HPDE6-E6E7 (cell line): ENCODE measurements at regions not wholly inside any gene's neighbourhood (a gene's known extent, or its start where the extent isn't known, plus 50 kb on each side); places are given as distances from the start of the nearest gene placed in this dataset.

Experiments
- DNase-seq: peaks from one replicate; pipeline ENCODE4 v3.0.0; 2011; ENCODE audit warnings: missing footprints; ENCODE audit errors: extremely low spot score

GRCh38 chr14:32003585-32003984 lies 73.5 kb upstream of the ARHGAP5 start:
- no peak for DNase-seq

DNA sequence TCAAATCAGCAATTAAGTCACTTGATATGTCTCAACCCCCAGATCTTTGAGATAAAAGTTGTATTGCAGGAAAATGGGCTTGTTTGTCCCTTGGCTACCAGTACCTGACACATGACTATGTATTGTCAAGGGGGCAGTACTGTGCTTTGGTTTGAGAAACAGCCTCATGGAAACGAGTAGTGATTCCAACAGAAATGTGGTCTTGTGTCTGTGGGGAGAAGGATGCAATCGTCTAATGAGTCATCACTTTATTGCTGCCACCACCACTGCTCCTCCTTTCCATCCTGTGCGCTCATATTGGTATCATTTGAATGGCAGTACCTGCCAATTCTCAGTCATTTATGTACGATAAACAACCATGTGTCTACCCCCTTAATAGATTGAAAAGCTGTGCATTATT lies 72.8 kb upstream of the ARHGAP5 start:
- DNase-seq: no peak

DNA sequence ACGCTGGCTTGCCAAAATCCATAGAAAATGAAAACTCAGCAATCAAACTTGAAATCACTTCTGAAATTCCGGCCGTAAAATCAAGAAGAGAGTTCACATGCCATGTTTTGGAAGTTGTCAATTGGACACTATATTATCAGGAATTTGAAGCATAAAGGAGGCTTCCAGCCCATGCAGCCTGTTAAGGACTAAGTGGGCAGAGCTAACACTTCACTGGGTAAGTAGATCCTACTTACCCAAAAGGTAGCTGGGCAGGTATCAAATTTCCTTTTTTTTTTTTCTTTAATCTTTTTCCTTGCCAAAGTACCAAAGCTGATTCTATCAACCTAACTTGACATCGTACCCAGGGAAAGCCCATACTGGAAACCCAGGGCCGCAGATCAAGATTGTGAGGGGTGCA lies 71.5 kb upstream of the ARHGAP5 start:
- no peak for DNase-seq

GRCh38 chr14:32006263-32007110 lies 70.6 kb upstream of the ARHGAP5 start:
- no peak for DNase-seq

DNA sequence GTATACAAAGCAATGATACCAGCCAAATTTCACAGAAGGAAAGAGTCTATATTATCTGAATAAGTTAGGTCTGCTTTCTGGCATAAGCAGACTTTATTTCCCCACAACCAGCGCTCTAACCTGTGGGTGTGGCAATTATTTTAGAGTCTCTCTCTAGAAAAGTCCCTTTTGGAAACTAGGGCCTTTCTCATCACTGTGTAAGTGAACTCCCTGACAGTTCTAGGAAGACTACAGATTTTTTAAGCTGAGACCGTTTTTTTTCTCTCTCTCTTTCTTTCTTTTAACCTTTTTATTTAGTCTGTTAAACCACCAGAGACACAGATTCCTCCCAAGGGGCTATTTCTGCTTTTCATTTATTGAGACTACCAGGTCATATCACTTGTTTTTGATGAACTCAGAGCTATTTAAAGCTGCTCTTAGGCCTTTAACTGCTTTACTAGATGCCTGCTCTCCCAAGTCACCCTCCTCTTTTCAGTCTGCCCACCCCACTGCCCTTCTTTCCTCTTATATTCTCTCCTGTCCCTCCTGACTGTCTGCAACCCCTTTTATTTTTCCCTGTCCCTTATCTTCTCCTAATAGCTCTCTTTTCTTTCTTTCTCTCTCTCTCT lies 69.2 kb upstream of the ARHGAP5 start:
- no peak for DNase-seq

DNA sequence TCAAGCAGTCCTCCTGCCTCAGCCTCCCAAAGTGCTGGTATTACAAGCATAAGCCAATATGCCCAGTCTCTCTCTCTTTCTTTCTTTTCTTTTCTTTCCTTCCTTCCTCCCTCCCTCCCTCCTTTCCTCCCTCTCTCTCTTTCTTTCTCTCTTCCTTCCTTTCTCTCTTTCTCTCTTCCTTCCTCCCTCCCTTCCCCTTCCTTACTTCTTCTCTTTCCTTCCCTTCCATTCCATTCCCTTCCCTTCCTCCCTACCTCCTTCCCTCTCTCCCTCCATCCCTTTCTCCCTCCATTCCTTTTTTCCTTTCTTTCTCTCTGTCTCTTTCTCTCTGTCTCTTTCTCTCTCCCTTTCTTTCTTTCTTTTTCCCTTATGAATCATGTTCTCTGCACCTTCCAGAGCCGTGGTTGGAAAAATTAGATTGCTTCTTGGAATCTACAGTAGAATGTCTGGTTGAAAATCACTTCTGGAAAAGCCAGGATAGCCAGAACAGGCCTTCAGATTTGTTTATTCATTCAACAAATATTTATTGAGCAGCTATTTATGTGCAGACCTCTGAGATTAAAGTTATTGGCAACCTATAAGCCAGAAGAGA lies 68.4 kb upstream of the ARHGAP5 start:
- DNase-seq: no peak

DNA sequence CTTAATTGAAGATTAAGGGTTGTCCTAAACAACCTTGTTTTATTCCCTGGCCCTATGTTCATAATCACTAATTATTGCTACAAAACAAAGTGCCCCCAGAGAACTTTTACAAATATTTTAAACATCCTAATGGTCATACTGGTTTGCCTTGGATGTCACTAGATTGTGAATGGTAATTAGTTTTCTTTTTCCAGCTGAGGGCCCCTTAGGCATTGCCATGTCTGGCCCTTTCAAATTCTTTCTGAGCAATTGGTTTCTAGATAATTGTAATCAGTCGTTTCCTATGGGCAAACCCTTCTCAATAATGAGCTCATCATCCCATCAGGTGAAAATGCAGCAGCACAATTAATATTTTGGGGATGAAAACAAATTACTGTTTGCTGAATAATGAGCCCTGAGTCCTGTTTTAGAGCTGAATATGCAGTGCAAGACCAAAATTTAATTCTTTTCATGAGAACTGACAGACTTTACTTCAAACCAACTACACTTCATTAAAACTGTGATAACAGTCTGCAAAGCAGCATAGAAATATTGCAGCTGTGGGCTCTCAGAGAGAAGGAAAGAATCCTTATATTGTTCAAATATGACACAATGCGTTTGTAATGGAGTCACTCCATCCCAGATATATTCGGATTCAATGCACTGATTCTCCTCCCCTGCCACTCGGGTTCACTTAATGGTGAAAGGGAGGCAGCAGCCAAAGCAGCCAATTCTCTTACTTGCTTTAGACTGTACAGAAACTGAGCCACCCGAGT lies 67.7 kb upstream of the ARHGAP5 start:
- no peak for DNase-seq

- DNase-seq: no peak
These were observed 67.0 kb upstream of the ARHGAP5 start for GRCh38 chr14:32009976-32010581.

GRCh38 chr14:32010604-32011125 lies 66.4 kb upstream of the ARHGAP5 start:
- peak; percentile 68 for DNase-seq

DNA sequence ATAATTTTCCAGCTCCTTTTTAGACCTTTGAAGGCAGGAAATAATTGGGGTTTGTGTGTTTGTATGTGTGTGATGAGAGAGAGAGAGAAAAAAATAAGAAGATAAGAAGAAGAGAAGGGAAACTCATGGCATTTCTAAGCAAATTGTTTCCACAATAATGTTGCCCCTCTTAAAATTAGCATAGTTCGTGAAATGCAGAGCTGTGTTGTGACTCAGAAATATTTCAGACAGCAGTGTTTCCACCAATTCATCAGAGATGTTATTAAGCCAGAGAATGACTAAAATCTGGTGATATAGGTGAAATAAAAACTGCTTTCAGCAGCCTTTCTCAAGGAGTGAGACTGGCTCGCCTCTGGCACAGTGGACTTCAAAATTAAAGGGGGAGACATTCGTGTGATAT lies 65.9 kb upstream of the ARHGAP5 start:
- no peak for DNase-seq

GRCh38 chr14:32012062-32012461 lies 65.0 kb upstream of the ARHGAP5 start:
- no peak for DNase-seq

GRCh38 chr14:32012571-32012970 lies 64.5 kb upstream of the ARHGAP5 start:
- no peak for DNase-seq

GRCh38 chr14:32013083-32013482 lies 64.0 kb upstream of the ARHGAP5 start:
- DNase-seq: no peak

DNA sequence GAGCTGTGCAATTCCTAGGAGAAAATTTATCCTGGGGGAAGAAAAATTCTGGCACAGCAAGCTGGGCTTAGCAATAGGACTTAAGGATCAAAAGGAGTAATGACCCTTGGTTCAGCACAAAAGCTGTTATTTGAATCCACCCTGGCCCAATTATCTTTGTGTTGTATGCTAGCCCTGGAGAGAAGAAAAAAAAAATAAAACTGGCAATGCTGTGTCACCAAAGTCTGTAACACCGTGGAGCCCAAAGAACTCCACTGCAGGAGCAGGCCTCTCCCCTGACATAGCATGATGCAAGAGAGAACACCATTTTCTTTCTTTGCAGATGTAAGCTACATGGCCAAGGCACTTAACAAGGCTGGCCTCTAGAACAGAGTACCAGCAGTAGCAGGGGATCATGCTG lies 63.0 kb upstream of the ARHGAP5 start:
- DNase-seq: no peak

- DNase-seq: no peak
These were observed 62.6 kb upstream of the ARHGAP5 start for GRCh38 chr14:32014498-32014897.

GRCh38 chr14:32015166-32015565 lies 61.9 kb upstream of the ARHGAP5 start:
- DNase-seq: no peak

- no peak for DNase-seq
These were observed 59.5 kb upstream of the ARHGAP5 start for GRCh38 chr14:32017587-32017986.

- no peak for DNase-seq
These were observed 58.6 kb upstream of the ARHGAP5 start for GRCh38 chr14:32018391-32019092.

DNA sequence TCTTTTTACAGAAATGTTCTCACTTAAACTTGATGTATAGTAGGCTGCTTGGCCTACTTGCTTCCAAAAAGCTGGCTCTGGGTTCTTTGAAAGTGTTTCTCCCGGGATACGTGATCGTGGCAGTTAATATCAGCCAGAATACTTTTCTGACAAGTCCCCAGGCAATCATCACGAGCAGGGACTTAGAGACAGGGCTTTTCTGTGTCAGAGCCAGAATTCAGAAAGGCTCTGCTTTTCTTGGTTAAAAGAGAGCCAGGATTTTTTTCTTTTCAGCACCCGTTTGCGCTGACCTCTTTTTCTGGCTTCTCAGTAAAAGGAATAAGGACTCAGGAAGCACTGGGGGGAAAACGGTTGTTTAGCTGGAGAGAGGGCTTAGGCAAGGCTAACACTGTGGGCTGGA lies 57.8 kb upstream of the ARHGAP5 start:
- no peak for DNase-seq

- no peak for DNase-seq
These were observed 56.2 kb upstream of the ARHGAP5 start for GRCh38 chr14:32020882-32021281.

DNA sequence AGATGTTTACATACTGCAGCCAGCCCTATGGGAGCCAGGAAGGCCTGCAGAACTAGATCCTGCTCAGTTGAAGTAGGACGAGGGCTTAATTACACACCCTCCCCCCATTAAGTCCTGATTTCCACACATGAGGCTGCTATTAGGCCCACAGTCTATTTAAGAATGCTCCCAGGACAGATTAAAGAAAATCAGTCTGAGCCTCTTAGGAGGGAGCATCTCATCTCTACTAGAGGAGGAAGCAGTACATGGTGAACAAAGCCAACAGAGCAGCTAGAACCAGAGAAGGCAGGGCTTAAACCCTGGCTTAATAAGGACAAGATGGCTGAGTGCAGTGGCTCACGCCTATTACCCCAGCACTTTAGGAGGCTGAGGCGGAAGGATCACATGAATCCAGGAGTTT lies 55.8 kb upstream of the ARHGAP5 start:
- DNase-seq: no peak
